GM19395 (cell line): ENCODE measurements at regions not wholly inside any gene's neighbourhood (a gene's known extent, or its start where the extent isn't known, plus 50 kb on each side); places are given as distances from the start of the nearest gene placed in this dataset.

Experiments
- ATAC-seq: cut with Tn5 transposase; IDR thresholded peaks from one replicate; pipeline ENCODE4 v1.9.1; 2021; ENCODE audit warnings: mild to moderate bottlenecking, moderate library complexity; ENCODE audit not compliant: unreplicated experiment

GRCh38 chr2:42942214-42942989 is 150.0 kb upstream of the HAAO start:
- ATAC-seq = no peak

DNA sequence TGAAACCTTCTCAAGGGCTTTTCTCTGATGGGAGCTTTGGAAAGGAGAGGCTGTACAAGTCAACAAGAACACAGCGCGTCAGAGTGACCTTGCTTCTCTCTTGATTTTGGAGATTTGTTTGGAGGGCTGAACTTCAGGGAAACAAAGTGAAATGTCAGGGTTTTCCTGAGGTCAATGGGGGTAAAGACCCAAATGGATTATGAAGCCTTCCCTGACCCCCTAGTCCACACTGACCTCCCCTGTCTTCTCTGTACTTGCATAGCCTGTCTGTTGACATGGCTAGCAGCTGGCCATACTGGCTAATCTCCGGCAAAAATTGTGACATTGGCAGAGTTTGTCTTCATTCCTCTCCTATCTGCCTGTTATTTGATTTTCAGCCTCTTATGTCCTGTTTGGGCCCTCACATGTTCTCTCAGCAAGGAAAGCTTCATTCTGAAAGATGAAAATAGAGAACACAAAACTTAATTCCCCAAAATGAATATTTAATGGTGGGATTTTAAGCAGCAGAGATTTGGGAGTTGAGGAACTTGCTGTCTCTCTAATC is 149.3 kb upstream of the HAAO start:
- ATAC-seq = no peak

DNA sequence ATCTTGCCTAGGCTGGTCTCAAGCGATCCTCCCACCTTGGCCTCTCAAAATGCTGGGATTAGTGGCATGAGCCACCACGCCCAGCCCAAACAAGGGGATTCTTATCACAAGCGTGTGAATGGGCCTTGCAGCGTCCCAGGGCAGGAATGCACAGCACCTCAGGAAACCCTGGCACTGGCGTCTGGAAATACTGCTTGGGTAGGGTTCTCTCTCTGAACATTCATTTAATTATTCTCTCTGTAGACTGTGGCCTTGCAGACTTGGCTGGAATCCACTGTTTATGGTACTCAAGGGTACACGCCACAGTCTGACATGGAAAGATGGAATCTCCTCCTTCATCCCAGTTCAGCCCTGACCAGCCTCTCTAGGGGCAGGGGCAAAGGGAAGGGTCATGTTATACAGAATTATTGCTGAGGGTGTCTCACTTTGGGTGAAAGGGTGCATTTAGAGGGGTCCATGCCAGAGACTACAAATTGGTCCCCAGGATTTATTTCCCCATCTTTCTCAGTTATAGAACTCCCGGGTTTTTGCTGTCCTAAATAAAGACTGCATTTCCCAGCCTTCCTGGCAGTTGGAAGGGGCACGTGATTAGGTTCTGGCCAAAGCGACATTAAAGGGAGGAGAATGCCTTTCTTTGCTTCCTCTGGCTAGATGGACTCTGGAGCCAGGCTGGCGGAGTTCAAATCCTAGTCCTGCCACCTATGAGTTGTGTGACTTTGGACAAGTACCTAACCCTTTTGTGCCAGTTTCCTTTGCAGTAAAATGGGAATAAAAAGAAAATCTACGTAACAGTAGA is 147.2 kb upstream of the HAAO start:
- ATAC-seq = no peak

GRCh38 chr2:42938671-42939370 is 146.4 kb upstream of the HAAO start:
- ATAC-seq = no peak

DNA sequence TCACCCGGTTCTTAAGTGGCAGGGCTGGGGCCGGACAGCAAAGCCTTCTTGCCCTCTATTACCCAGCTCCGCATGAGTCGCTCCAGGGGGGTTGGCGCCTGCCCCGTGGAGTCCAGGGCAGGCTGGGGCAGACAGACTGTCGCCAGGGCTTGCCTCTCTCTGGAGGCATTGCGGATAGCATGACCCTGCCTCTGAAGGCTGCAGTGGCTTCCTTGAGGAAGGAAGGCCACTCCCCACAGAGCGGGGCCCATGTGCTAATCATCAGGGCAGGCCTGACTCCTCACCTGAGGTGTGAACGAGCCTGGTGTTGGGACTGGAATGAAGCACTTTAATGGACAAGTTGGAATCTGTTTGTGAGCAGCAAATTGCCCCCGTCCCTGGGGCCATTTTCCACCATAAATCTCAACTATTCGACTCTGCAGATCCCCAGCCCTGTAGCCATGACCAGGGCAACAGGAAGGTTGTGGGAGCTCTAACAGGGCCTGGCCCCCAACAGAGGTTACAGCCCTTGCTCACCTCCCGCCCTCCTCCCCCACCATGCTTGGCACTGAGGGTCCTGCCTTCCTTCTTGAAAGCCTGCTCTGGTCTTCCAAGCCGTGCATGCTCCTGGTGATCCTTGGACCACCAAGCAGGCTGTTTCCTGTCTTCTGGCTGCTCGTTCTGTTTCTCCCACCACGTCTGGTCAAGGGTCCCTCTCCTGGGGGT is 144.9 kb upstream of the HAAO start:
- no peak for ATAC-seq

DNA sequence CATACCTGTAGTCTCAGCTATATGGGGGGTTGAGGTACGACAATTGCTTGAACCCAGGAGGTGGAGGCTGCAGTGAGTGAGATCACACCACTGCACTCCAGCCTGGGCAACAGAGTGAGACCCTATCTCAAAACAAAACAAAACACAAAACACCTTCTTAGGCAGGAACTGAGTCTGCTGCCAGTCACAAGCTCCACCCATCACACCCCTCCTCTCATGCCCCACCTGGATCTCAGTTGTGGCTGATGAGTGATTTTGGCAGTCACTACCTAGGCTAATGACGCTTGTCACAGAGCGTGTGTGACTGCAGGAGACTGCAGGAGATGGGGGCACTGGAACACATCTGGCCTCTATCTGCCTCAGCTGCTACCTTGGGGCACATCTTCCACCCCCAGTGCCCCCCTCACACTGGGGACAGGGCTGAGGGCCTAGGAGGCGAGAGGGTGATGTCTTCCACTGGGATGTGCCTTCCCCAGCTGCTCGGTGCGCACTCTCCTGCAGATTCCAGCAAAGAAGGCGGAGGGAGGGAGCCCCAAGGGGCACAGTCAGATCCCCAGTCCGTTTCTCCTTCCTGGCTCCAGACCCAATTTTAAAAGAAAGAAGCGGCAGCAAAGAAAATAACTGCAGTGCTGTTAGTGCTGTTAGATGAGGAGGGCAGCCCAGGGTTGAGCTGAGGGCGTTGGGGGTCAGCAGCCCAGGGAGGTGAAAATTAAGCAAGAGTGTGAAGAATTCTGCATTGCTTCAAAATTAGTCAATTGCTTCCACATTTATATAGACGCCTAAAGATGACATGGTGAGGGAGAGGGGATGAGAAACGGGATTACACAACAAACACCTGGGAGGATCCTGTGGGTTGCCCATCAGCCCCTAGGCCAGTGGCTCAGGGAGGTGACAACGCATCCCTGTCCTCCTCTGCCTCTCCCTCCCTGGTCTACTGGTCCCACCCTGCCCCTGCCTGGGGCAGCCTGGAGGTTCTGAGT is 143.6 kb upstream of the HAAO start:
- no peak for ATAC-seq

DNA sequence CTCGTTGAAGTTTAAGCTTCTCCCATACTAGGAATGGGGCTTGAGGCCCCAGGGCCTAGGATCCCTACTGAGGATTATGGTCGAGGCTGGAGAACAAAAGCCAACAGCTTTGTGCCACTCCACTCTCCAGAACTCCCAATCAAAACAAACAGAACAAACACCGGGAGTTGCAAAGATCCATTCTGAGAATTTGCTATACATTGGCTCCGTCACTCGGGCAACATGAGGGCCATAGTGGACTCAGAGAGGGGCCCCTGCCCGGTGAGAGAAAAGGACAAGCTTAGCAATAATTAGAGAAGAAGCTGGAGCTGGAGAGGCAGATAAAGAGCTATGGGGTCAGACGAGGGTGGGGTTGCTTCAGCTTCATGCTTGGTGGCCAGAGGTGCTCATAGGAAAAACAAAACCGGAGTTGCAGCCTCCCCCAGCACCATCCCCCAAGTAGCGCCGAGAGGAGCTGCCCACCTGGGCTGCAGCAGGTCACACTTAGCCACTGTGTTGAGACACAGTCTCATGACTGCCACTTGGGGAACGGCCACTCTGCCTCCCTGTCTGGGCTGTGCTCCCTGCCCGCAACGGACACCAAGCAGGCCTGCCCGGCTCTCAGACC is 142.3 kb upstream of the HAAO start:
- ATAC-seq = no peak

DNA sequence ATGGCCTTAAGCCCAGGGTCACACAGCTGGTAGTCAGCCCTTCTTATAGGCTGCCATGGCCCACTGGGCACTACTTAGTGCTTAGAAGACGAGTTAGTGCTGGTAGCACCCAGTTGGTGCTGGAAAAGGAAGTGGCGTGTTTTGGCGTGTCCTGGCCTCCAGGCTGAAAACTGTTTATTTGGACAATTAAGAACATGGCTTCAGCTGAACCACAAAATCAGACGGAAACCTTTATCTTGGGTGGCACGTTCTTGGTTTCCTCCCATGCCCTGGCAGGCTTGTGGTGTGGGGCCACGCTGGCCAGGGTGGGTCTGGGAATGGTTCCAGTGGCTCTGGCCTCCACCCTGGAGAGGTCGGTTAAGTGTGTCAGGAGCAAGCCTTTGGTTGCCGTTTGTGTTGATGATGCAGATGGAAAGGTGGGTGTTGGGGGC is 141.5 kb upstream of the HAAO start:
- no peak for ATAC-seq

DNA sequence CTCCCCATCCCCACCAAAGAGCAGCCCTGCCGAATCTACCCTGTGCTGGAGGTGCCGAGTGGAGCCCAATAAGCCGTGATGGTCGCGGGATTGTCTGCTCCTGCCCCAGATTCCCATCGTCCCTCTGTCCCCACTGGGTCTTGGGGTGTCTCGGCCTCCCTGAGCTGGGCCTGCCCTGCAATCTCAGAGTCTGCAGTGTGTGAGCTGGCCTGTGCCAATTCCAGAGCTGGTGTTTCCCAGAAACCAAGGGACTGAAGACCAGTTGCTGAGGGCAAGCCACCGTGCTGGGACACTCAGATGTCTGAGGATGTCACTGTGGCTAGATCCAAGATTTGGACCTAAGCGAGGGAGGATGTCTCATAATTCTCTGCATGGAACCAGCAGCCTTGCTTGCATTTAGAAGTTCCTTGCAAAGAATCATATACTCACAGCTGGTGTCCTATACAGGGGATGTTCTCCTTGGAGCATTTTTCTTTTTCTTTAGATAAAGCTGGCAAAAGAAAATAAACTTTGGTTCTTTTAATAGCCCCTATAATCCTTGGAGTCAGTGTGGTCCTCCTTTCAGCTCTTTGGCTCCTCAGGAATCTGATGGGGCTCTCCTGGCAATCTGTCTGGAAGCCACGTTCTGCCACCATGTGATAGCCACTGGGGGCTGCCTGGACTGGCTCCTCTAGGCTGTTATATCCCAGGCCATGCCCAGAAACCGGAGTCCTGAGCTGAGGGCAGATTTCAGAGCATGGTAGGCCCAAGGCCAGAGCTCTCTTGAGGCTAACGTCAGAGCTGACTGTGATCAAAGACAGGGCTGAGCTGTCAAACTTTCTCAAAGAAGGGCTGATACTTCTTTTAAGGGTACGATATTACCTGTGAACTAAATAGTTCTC is 140.1 kb upstream of the HAAO start:
- no peak for ATAC-seq

- no peak for ATAC-seq
Observed at GRCh38 chr2:42931818-42932195, 139.4 kb upstream of the HAAO start.

- ATAC-seq = no peak
Observed at GRCh38 chr2:42931146-42931817, 138.9 kb upstream of the HAAO start.

DNA sequence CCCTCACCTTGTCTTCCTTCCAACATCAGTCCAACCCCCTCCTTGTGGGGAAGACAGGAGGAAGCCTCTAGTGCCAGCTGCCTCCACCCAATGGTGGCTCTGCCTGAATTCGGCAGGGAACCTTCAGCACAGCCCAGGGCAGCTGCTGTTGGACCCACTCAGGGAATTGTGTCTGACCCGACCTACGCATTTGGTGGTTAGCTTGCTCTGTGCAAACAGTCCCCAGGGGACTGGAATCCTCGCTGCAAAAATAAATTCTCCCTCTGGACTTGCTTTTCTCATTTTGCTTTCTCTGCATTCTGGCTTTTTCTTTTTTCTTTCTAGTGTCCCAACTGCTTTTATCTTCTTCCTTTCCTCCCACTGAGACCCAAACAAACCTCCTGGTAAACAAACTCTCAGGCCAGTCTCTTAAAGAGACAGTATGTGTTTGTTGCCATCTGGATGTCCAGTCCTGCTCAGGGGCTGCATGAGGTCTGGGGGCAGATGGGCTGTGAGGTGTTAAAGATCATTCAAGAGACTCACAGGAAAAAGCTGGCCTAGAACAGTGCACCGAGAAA is 137.7 kb upstream of the HAAO start:
- no peak for ATAC-seq

DNA sequence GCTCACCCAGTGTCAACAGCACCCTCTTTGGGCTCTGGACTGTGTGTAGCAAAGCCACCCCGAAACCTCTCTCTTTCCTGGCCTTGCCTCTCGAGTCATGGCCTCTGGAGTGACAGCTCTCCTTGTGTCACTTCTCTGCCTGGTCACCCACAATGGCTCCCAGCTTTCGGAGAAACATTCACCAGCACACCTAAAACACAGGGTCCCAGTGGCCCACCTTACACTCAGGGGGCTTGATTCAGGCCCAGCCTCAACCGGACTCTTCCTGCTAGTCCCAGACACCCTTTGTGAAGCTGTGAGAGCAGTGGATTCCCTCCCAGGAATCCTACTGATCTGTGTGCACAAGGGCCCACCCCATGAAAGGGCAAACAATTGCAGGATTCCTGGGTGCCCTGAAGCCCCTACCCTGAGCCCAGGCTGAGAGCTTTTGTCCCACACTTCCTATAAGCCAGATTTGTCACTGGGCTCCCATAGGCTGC is 137.2 kb upstream of the HAAO start:
- ATAC-seq = no peak

DNA sequence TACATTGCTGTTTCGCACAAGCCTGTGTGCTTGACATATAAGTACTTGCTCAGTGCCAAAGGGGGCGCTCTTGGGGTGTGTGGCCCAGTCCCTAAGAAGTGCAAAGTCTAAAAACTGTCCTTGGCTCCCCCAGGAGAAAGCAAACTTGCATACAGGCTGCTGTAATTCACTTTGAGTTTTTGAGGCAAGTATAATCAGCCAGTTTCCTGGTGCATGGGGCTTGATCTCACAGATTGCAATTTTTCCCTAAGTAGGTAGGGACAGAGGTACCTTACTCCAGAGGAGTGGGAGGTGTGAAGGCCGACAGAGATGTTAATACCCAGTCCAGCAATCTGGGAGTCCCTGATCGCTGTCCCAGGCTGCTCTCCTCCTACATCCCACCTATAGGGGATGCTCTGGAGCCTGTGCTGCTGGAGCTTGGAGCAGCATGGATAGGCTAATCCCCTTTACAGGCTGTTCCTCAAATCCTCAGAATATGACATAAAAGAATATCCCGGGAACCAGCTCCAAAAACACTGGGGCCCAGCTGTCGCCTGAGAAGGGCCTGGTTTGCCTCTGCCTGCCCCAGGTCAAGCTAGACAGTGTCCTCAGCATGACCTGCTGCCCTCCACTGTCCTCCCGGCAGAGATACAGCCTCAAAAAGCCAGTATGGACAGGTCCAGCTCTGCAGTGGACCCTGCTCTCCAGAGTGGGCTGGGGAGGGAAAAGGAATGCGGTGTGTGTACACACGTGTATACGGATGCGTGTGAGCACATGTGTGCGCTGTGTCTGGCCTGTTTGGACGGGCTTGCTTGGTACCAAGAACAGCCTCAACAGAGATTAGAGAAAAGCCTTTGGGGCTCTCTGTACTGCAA is 136.5 kb upstream of the HAAO start:
- no peak for ATAC-seq

DNA sequence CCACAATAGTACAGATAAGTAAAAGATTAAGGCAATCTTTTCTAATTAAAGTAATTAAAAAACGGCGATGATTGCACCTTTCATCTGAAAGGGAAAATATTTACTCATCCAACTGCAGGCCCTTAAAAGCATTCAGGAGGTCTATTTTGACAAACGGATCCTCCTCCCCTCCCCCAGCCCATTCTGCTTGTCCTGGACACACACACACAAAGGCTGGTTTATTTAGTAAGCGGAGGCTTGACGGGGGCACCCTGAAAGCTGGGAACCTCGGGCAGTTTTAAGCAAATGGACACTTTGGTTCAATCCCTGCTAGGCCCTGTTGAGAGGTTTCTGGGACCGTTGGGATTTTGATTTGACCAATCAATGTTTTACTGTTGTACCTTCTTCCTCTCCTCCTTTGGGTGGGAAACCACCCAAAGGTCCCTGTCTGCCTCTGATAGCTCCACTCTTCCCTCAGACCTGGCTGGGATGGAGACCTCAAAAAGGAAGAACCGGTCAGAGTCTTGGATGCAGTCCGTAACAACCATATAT is 135.8 kb upstream of the HAAO start:
- no peak for ATAC-seq
